ENCODE measurements at regions not wholly inside any gene's neighbourhood (a gene's known extent, or its start where the extent isn't known, plus 50 kb on each side); places are given as distances from the start of the nearest gene placed in this dataset.

DNA sequence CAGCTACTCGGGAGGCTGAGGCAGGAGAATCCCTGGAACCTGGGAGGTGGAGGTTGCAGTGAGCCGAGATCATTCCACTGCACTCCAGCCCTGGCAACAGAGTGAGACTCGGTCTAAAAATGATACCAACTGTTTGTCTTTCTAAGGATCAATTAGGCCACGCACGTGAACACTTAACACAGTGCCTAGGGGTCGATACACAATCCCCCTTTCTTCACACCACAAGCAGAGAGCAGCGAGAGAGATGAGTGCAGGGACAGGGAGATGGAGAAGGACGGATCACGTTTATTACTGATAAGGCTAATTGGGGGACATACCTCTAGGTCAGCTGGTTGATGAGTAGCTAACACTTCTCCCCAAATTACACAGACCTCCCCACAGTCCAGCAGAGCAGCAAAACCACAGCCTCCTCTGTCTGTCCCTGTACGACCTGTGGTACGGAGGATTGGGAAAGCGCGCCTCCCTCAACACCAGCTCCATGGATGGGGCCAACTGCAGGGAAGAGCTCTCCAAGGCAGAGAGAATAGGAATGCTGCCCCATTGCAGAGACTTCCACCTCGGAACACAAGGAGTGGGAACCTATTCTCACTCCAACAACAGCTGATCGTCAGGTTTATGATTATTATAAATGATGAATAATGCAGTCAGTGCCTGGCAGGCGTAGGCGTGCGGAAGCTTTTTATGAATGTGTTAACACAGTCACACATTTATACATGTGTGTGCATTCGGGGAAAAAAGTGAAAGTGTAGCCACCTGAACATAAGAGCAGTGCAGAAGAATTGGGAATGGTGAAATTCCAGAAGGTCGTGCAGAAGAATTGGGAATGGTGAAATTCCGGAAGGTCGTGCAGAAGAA, 155.1 kb downstream of the C16orf95 start:
- TF ChIP-seq, protein P1, sequence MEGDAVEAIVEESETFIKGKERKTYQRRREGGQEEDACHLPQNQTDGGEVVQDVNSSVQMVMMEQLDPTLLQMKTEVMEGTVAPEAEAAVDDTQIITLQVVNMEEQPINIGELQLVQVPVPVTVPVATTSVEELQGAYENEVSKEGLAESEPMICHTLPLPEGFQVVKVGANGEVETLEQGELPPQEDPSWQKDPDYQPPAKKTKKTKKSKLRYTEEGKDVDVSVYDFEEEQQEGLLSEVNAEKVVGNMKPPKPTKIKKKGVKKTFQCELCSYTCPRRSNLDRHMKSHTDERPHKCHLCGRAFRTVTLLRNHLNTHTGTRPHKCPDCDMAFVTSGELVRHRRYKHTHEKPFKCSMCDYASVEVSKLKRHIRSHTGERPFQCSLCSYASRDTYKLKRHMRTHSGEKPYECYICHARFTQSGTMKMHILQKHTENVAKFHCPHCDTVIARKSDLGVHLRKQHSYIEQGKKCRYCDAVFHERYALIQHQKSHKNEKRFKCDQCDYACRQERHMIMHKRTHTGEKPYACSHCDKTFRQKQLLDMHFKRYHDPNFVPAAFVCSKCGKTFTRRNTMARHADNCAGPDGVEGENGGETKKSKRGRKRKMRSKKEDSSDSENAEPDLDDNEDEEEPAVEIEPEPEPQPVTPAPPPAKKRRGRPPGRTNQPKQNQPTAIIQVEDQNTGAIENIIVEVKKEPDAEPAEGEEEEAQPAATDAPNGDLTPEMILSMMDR (IDR thresholded peaks at IDR 0.05; ENCODE audit: low read depth, low read length, missing input control) = no peak
- no peak for TF ChIP-seq SP1 (IDR thresholded peaks at IDR 0.05)
- TF ChIP-seq, protein P2, sequence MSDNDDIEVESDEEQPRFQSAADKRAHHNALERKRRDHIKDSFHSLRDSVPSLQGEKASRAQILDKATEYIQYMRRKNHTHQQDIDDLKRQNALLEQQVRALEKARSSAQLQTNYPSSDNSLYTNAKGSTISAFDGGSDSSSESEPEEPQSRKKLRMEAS (IDR thresholded peaks at IDR 0.05) = no peak
- TF ChIP-seq YY1 (IDR thresholded peaks at IDR 0.05) = no peak
- TF ChIP-seq, protein P3, sequence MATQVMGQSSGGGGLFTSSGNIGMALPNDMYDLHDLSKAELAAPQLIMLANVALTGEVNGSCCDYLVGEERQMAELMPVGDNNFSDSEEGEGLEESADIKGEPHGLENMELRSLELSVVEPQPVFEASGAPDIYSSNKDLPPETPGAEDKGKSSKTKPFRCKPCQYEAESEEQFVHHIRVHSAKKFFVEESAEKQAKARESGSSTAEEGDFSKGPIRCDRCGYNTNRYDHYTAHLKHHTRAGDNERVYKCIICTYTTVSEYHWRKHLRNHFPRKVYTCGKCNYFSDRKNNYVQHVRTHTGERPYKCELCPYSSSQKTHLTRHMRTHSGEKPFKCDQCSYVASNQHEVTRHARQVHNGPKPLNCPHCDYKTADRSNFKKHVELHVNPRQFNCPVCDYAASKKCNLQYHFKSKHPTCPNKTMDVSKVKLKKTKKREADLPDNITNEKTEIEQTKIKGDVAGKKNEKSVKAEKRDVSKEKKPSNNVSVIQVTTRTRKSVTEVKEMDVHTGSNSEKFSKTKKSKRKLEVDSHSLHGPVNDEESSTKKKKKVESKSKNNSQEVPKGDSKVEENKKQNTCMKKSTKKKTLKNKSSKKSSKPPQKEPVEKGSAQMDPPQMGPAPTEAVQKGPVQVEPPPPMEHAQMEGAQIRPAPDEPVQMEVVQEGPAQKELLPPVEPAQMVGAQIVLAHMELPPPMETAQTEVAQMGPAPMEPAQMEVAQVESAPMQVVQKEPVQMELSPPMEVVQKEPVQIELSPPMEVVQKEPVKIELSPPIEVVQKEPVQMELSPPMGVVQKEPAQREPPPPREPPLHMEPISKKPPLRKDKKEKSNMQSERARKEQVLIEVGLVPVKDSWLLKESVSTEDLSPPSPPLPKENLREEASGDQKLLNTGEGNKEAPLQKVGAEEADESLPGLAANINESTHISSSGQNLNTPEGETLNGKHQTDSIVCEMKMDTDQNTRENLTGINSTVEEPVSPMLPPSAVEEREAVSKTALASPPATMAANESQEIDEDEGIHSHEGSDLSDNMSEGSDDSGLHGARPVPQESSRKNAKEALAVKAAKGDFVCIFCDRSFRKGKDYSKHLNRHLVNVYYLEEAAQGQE (IDR thresholded peaks at IDR 0.05) = no peak
- no peak for TF ChIP-seq GABPA (IDR thresholded peaks at IDR 0.05 in 1 of 2, conservative IDR thresholded peaks at IDR 0.05 in 1 of 2)
- TF ChIP-seq, protein P4, sequence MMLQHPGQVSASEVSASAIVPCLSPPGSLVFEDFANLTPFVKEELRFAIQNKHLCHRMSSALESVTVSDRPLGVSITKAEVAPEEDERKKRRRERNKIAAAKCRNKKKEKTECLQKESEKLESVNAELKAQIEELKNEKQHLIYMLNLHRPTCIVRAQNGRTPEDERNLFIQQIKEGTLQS (IDR thresholded peaks at IDR 0.05) = no peak
- TF ChIP-seq RAD21 (IDR thresholded peaks at IDR 0.05) = no peak
- TF ChIP-seq TAF1 (conservative IDR thresholded peaks at IDR 0.05) = no peak
- TF ChIP-seq, protein P5, sequence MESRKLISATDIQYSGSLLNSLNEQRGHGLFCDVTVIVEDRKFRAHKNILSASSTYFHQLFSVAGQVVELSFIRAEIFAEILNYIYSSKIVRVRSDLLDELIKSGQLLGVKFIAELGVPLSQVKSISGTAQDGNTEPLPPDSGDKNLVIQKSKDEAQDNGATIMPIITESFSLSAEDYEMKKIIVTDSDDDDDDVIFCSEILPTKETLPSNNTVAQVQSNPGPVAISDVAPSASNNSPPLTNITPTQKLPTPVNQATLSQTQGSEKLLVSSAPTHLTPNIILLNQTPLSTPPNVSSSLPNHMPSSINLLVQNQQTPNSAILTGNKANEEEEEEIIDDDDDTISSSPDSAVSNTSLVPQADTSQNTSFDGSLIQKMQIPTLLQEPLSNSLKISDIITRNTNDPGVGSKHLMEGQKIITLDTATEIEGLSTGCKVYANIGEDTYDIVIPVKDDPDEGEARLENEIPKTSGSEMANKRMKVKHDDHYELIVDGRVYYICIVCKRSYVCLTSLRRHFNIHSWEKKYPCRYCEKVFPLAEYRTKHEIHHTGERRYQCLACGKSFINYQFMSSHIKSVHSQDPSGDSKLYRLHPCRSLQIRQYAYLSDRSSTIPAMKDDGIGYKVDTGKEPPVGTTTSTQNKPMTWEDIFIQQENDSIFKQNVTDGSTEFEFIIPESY (IDR thresholded peaks at IDR 0.05) = no peak
- TF ChIP-seq JUND (IDR thresholded peaks at IDR 0.05) = no peak
- no peak for TF ChIP-seq RXRA (IDR thresholded peaks at IDR 0.05)
- TF ChIP-seq EGR1 (IDR thresholded peaks at IDR 0.05; ENCODE audit: low read depth in 2 of 2) = no peak

Data from liver (tissue), 3 donors.